GM21515 (cell line): ENCODE measurements at regions not wholly inside any gene's neighbourhood (a gene's known extent, or its start where the extent isn't known, plus 50 kb on each side); places are given as distances from the start of the nearest gene placed in this dataset.

Source experiments
- ATAC-seq: cut with Tn5 transposase; IDR thresholded peaks from one replicate; pipeline ENCODE4 v1.9.1; 2021; ENCODE audit not compliant: unreplicated experiment

GRCh38 chr4:138298431-138298830, 56.3 kb upstream of the SLC7A11 start:
- ATAC-seq: no peak

DNA sequence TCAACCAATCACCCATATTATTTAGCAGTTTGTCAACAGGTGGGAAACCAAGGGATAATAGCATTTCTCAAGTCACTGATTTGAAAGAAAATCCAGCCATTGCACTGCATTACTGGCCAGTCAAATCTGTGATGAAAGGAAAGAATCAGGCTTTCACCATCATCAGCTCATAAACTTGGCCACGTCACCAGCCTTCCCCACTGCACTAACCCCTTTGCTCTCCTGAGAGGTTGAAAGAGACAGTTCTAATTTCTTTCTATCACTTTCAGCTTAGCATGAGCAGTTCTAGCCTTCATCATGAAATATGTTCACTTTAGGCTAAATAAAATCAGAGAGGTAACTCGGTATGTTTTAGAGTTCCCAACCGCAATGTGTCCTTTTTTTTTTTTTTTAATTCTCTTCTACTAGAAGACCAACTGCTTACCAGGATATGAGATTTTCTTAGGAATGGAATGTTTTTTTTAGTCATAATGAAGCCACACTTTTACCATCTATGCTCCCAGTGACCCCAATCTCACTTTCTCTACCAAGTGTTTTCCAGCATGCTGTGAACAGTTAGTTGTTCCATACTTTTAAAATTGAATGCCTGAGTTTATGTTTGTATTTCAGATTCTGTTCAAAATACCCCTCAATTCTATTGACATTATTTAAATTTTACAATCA, 55.7 kb upstream of the SLC7A11 start:
- no peak for ATAC-seq

GRCh38 chr4:138292321-138292720, 50.2 kb upstream of the SLC7A11 start:
- no peak for ATAC-seq
